ENCODE measurements at regions not wholly inside any gene's neighbourhood (a gene's known extent, or its start where the extent isn't known, plus 50 kb on each side); places are given as distances from the start of the nearest gene placed in this dataset.

DNA sequence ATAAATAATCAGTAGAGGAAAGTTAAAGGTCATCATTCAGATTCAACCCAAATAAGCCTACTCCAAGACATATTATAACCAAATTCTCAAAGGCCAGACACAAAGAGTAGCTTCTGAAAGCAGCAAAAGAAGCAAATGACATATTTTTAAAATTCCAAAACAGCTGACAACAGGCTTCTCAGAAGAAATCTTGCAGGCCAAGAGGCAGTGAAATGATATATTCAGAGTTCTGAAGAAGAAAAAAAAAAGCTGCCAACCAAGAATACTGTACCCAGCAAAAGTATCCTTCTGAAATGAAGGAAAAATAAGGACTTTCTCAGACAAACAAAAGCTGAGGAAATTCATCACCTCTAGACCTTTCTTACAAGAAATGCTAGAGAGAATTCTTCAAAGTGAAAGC lies 787.1 kb upstream of the TENM4 start:
- Mint-ChIP-seq H3K27ac (no peak overlapping the region), H3K27me3 (ENCODE audit: low read depth) (no peaks in the 10 kb centered on the region), H3K36me3 (ENCODE audit: low read depth) (no peaks in the 10 kb centered on the region), H3K4me1 (ENCODE audit: low read depth) (no peaks in the 10 kb centered on the region), H3K4me3 (no peak overlapping the region), H3K9me3 (peaks cover 25% of the 10 kb centered on the region)

DNA sequence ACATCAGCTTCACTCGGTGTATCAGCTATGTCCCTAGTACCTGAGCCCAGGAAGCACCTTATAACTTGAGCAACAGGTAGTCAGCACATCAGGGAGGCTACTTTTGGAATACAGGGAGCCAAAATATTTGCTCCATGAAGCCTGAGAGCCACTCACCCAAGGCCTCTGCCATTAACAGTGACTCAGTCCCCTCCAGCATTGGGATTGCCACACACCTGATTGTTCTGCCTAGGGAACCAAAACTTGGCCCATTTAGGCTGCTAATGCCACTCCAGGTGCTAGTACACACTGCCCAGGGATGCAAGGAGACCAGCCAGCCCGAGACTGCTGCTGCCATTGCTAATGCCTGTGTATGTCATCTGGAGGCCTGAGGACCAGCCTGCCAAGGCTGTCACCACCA lies 773.6 kb upstream of the TENM4 start:
- no peak overlapping the region for H3K27ac Mint-ChIP-seq
- no peaks in the 10 kb centered on the region for H3K36me3 Mint-ChIP-seq (ENCODE audit: low read depth)
- H3K4me3 Mint-ChIP-seq, result no peak overlapping the region
- H3K27me3 Mint-ChIP-seq (ENCODE audit: low read depth), result no peaks in the 10 kb centered on the region
- H3K4me1 Mint-ChIP-seq (ENCODE audit: low read depth), result no peaks in the 10 kb centered on the region
- peaks cover 31% of the 10 kb centered on the region for H3K9me3 Mint-ChIP-seq

DNA sequence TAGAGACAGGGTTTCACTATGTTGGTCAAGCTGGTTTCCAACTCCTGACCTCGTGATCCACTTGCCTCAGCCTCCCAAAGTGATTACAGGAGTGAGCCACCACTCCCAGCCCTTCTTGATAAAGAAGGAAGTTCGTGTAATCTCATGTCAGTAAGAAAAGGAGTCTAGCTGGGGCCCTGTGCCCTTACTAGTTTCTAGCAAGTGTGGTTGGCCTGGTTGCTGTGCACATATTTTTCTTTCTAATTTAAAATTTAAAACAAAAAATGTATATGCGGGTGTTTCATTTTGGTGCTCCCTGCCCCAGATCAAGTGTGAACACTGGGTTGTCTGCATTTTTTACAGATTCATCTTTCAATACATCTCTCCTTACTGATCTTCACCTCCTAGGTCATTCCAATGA lies 770.8 kb upstream of the TENM4 start:
- peaks cover 30% of the 10 kb centered on the region for H3K9me3 Mint-ChIP-seq
- no peaks in the 10 kb centered on the region for H3K36me3 Mint-ChIP-seq (ENCODE audit: low read depth)
- no peak overlapping the region for H3K27ac Mint-ChIP-seq
- no peak overlapping the region for H3K4me3 Mint-ChIP-seq
- H3K27me3 Mint-ChIP-seq (ENCODE audit: low read depth), result no peaks in the 10 kb centered on the region
- H3K4me1 Mint-ChIP-seq (ENCODE audit: low read depth), result no peaks in the 10 kb centered on the region

DNA sequence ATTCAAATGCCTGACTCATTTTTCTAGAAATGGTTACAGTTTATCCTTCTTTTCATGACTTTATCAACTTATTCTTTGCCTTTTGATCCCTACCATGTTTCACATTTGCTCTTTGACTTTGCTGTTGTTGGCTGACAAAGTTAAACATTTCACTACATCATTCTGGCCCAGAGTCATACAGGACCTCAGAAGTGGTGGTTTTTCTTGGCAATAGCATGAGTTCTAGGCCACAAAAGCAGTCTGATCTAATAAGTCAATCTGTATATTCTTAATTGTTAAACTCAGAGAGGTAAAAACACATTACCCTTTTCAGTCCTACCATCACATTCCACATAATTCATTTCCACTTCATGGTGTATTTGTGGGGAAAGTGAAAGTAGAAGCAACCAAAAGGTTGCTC lies 763.2 kb upstream of the TENM4 start:
- Mint-ChIP-seq H3K36me3 (ENCODE audit: low read depth) (no peaks in the 10 kb centered on the region), H3K4me3 (no peak overlapping the region), H3K4me1 (ENCODE audit: low read depth) (no peaks in the 10 kb centered on the region), H3K27ac (no peak overlapping the region), H3K27me3 (ENCODE audit: low read depth) (no peaks in the 10 kb centered on the region), H3K9me3 (peaks cover 9% of the 10 kb centered on the region)

DNA sequence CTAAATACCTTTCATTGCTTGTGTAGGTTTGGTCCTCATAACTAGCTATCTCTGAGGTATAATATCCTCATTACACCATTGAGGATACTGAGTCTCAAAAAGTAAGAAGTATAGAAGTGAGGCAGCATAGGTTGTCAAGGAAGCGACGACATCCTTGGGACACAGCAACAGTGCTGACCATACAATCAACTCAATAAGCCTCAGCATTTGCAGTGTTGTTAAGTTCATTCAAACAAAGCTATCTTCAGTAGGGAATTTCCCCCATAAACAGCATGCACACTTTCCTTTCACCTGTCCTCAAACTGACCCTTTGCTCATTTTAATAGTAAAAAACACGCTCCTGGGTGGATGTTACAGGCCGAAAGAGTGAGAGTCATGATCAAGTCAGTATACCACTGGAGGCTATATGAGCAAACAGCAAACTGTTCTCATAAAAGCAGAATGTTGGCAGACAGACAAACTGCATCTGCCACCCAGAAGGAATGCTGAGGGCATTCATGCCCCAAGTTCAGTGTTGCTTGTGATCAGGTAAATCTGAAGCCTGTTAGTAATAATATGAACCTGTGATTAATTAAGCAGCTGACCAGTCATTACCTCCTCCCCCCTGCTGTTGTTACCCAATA lies 756.2 kb upstream of the TENM4 start:
- Mint-ChIP-seq H3K4me3 (no peak overlapping the region), H3K4me1 (ENCODE audit: low read depth) (no peaks in the 10 kb centered on the region), H3K27me3 (ENCODE audit: low read depth) (no peaks in the 10 kb centered on the region), H3K27ac (no peak overlapping the region), H3K36me3 (ENCODE audit: low read depth) (no peaks in the 10 kb centered on the region), H3K9me3 (peaks cover 4% of the 10 kb centered on the region)

DNA sequence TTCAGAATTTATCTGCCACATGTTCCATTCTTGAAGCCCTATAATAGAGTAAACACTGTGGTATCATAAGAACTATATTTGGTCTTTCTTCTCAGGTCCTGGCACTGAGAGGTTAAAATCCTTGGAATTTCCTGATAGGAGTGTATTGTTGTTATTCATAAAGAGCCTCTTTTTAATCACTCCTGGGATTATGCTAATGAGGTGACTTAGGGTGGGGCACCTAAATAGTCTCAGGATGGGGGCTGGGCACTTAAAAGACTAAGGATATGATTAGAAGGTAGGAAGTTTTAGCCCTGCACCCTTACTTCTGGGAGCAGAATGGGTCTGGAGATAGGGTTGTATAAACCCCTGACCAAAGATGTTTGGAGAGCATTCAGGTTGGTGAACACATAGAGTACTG lies 755.2 kb upstream of the TENM4 start:
- peaks cover 1% of the 10 kb centered on the region for H3K9me3 Mint-ChIP-seq
- H3K36me3 Mint-ChIP-seq (ENCODE audit: low read depth), result no peaks in the 10 kb centered on the region
- H3K4me3 Mint-ChIP-seq, result no peak overlapping the region
- H3K4me1 Mint-ChIP-seq (ENCODE audit: low read depth), result no peaks in the 10 kb centered on the region
- no peaks in the 10 kb centered on the region for H3K27me3 Mint-ChIP-seq (ENCODE audit: low read depth)
- no peak overlapping the region for H3K27ac Mint-ChIP-seq

DNA sequence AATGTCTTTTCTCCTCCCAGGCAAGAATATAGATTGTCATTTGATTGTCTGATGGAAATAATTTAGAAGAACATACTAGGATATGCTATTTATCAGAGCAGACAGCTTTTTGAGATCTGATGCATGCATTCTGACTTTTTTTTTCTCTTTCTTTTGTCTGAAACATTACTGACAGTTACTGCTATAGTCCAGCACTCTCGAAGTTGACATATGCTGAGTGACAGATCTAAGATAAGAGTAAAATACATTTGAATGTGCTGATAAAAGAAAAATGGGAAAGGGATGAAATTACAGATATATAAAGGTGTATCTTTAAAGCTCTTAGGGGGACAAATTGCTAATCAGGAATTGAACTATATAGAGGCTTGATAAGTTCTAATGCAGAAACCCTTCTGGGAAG lies 753.8 kb upstream of the TENM4 start:
- Mint-ChIP-seq H3K27ac (no peak overlapping the region), H3K36me3 (ENCODE audit: low read depth) (no peaks in the 10 kb centered on the region), H3K27me3 (ENCODE audit: low read depth) (no peaks in the 10 kb centered on the region), H3K4me3 (no peak overlapping the region), H3K9me3 (no peaks in the 10 kb centered on the region), H3K4me1 (ENCODE audit: low read depth) (no peaks in the 10 kb centered on the region)

DNA sequence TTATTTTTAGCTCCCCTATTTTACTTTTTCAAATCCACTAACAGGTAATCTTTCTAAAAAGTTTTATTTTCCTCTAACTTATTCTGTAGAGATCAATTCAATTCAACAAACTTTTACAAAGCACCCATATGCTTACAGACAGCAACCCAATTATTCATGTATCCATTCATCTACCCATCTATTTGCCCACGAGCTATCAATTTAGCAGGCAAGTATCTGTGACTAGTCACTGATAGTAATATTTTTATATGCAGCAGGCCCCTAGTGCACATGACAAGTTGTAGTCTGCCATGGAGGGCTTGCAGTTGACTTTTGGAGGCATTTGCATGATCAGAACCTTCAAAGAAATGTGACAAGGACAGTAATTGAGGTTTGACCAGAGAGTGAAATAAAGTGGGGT lies 753.2 kb upstream of the TENM4 start:
- Mint-ChIP-seq H3K27me3 (ENCODE audit: low read depth) (no peaks in the 10 kb centered on the region), H3K9me3 (no peaks in the 10 kb centered on the region), H3K27ac (no peak overlapping the region), H3K4me1 (ENCODE audit: low read depth) (no peaks in the 10 kb centered on the region), H3K36me3 (ENCODE audit: low read depth) (no peaks in the 10 kb centered on the region), H3K4me3 (no peak overlapping the region)

DNA sequence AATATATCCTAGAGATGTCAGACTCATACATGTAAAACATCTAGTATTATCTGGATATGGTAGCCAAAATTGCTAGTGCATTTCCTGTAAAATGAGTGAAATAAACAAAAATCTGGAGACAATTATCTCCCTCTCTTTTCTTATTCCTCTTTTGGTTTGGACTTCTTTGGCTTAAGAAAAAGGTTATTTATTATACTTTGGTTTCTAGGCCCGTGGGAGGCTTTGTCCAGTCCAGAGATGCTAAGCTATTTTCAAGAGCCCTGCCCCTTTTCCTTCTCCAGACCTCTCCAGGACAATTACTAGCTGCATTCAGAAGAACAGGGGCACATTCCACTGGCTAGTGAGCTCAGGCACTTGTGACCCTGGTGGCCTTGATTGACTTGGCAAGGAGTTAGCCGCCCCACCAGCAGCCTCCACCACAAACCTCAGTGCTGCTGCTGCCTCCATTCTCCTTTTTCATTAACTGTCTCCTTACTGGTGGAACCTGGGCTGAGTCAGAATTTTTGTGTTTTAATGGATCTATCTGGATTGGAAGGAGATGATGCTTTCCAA lies 747.3 kb upstream of the TENM4 start:
- Mint-ChIP-seq H3K36me3 (ENCODE audit: low read depth) (no peaks in the 10 kb centered on the region), H3K27me3 (ENCODE audit: low read depth) (no peaks in the 10 kb centered on the region), H3K27ac (no peak overlapping the region), H3K4me3 (no peak overlapping the region), H3K4me1 (ENCODE audit: low read depth) (no peaks in the 10 kb centered on the region), H3K9me3 (peaks cover 14% of the 10 kb centered on the region)

DNA sequence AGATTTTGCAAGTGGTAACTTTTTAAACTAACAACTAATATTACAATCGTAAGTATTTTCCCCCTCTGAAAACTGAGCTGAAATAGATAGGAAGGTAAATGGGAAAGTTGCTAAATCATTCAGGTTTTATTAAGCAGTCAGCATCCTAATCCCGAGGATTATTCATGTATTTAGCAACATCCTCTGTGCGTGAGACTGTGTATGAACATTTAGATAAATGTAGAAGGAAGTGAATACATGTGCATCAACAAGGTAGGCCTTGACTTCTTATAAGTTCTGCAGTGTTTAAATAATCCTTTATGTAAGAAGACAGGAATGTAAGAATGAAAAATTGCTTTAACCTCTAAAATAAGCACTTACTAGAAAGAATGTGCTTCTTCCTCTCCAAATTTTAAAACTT lies 745.9 kb upstream of the TENM4 start:
- H3K27me3 Mint-ChIP-seq (ENCODE audit: low read depth), result no peaks in the 10 kb centered on the region
- H3K4me3 Mint-ChIP-seq, result no peak overlapping the region

DNA sequence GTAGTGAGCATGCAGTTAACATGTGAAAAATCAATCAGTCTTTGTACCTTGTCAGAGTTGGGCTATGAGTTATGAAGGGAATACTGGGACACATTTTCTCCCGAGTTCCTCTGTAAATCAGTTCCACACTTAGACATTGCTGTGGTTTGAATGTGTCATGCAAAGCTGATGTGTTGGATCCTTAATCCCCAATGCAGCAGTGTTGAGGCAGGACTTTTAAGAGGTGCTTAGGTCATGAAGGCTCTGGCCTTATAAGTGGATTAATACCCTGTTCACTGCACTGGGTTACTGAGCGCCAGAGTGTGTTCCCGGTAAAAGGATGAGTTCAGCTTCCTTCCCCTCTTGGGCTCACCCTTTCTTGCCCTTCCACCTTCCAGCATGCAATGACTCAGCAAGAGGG lies 742.1 kb upstream of the TENM4 start:
- Mint-ChIP-seq H3K36me3 (ENCODE audit: low read depth) (no peaks in the 10 kb centered on the region), H3K4me3 (no peak overlapping the region), H3K9me3 (peaks cover 19% of the 10 kb centered on the region), H3K4me1 (ENCODE audit: low read depth) (no peaks in the 10 kb centered on the region), H3K27me3 (ENCODE audit: low read depth) (no peaks in the 10 kb centered on the region), H3K27ac (no peak overlapping the region)

More for the DNA sequence above, 745.9 kb upstream of the TENM4 start:
- H3K9me3 Mint-ChIP-seq, result peaks cover 14% of the 10 kb centered on the region
- no peak overlapping the region for H3K27ac Mint-ChIP-seq
- H3K36me3 Mint-ChIP-seq (ENCODE audit: low read depth), result no peaks in the 10 kb centered on the region
- H3K4me1 Mint-ChIP-seq (ENCODE audit: low read depth), result no peaks in the 10 kb centered on the region

DNA sequence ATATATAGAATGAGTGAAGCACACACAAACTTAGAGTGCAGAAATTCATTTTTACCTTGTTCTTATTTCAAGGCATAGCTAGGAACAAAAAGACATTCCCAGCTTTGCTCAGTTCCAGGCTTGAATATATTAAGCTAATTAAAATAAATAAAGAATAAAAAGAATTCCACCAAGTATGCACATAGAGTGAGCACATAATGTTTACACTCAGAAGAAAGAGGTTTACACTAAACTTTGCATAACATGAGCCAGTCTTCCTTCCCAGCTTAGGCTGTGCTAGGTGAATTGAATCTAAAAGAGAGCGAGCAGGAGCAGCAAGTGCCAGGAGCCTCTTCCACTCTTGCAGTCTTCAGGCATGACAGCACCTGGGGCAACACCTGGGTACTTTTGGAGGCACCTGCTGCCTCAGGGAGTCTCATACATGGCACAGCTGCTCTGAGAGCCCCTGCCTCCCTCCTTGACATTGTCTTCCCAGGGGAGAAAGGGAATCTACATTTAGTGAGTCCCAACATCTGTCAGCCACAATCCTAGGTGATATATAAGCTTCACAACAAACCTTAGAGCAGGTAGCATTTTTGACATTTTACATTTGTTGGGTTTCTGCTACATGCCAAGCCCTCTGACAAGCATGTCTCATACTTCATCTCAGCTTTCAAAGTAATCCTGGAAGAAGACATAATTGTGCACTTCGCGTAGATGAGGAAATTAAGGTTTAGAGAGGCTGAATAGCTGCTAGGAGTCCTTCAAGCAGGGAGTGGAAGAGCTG lies 732.7 kb upstream of the TENM4 start:
- Mint-ChIP-seq H3K36me3 (ENCODE audit: low read depth) (no peaks in the 10 kb centered on the region), H3K9me3 (peaks cover 18% of the 10 kb centered on the region), H3K27me3 (ENCODE audit: low read depth) (no peaks in the 10 kb centered on the region), H3K4me3 (no peak overlapping the region), H3K4me1 (ENCODE audit: low read depth) (no peaks in the 10 kb centered on the region), H3K27ac (no peak overlapping the region)

DNA sequence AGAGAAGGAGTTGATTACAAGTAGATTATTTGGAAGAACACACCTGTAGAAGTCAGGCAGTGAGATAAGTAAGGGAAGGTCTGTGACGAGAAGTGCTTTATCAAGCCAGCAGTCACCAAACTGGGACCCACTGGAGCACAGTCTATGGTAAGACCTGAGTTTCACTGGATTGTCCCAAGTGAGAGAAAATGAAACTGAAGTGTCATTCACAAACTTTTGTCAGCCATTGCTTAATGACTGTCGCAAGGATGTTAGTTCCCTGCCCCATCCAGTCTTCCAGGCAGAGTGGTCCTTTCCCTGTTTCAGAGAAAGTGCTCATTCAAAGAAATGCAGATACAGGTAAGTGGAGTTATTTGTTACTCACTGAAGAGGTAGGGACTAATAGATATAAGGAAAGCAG lies 728.0 kb upstream of the TENM4 start:
- Mint-ChIP-seq H3K4me3 (no peak overlapping the region), H3K36me3 (ENCODE audit: low read depth) (no peaks in the 10 kb centered on the region), H3K27ac (no peak overlapping the region), H3K9me3 (peaks cover 13% of the 10 kb centered on the region), H3K27me3 (ENCODE audit: low read depth) (no peaks in the 10 kb centered on the region), H3K4me1 (ENCODE audit: low read depth) (no peaks in the 10 kb centered on the region)

DNA sequence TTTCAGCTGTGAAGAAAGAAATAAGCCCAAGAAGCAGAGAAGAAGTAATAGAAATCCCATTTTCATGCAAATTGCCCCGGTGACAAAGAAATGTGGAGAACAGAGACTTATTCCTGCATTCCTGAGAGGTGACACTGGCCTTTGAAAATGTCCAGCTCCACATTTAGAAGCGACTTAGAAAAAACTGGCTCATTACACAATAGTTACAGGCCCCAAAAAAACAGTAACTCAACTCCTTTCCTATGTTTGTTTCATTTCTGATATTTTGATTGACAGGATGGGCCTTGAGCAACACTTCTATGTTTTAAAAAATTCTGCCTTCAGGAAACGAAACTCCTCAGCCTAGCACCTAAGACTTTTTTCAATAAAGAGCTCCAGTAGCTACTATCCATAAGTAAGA lies 726.9 kb upstream of the TENM4 start:
- Mint-ChIP-seq H3K27ac (no peak overlapping the region), H3K36me3 (ENCODE audit: low read depth) (no peaks in the 10 kb centered on the region), H3K4me1 (ENCODE audit: low read depth) (no peaks in the 10 kb centered on the region), H3K4me3 (no peak overlapping the region), H3K27me3 (ENCODE audit: low read depth) (no peaks in the 10 kb centered on the region), H3K9me3 (peaks cover 13% of the 10 kb centered on the region)

DNA sequence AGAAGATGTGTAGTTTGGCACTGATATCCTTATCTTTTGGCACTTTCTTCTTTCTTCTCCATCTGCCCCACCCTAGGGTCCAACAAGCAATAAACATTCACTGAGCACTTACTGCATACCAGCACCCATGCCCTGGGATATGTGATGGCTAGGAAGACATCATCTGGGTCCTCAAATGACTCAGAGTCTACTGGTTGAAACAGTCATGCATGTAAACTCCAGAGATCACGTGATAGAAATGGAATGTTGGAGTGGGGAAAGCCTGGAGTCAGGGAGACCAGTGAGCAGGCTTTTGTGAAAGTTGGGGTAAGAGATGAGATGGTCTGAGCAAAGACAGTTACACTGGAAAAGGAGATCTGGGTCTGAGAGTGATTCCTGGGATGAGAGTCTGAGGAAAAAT lies 724.9 kb upstream of the TENM4 start:
- no peaks in the 10 kb centered on the region for H3K36me3 Mint-ChIP-seq (ENCODE audit: low read depth)
- H3K4me1 Mint-ChIP-seq (ENCODE audit: low read depth), result no peaks in the 10 kb centered on the region
- H3K4me3 Mint-ChIP-seq, result no peak overlapping the region
- no peak overlapping the region for H3K27ac Mint-ChIP-seq
- H3K9me3 Mint-ChIP-seq, result peaks cover 4% of the 10 kb centered on the region
- H3K27me3 Mint-ChIP-seq (ENCODE audit: low read depth), result no peaks in the 10 kb centered on the region
